ENCODE measurements at regions not wholly inside any gene's neighbourhood (a gene's known extent, or its start where the extent isn't known, plus 50 kb on each side); places are given as distances from the start of the nearest gene placed in this dataset.

DNA sequence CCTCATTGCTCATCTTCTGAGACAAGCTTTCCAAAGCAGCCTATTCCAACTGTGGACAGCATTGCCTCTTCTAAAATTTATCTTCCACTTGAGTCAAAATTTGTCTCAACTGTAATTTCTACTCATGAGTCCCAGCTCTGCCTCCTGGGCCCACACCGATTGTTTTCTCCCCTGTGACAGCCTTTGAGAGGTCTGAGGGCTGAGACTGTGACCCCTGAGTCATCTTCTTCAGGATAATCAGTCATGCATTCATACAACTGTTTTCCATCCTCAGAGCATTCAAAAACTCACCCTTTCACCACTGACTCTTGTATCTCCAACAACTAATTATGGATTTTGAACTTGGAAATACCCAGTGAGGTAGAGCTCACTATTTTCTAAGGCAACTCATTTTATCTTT lies 228.1 kb downstream of the EDA2R start:
- H4K20me1 ChIP-seq (ENCODE audit: insufficient read depth, low read length), result no peaks in the 10 kb centered on the region
- H3K27me3 ChIP-seq (ENCODE audit: insufficient read depth, low read length), result no peaks in the 10 kb centered on the region
- no peak for DNase-seq (ENCODE audit: low read depth)
- H3K4me1 Mint-ChIP-seq (ENCODE audit: low read depth, unreplicated experiment), result no peaks in the 10 kb centered on the region
- no peak overlapping the region for H3K4me3 ChIP-seq (ENCODE audit: insufficient read depth, low read depth, low read length)
- H3K27ac Mint-ChIP-seq (ENCODE audit: unreplicated experiment), result no peak overlapping the region
- H3K36me3 ChIP-seq (ENCODE audit: insufficient read depth, low read length), result no peaks in the 10 kb centered on the region
- no peaks in the 10 kb centered on the region for H3K27me3 Mint-ChIP-seq (ENCODE audit: low read depth, unreplicated experiment)
- no peak overlapping the region for H3K4me2 ChIP-seq (ENCODE audit: low read length)
- H3K4me3 Mint-ChIP-seq (ENCODE audit: unreplicated experiment), result no peak overlapping the region
- no peaks in the 10 kb centered on the region for H3K9me3 Mint-ChIP-seq (ENCODE audit: unreplicated experiment)
- H3K36me3 Mint-ChIP-seq (ENCODE audit: low read depth, unreplicated experiment), result no peaks in the 10 kb centered on the region
- H3K4me1 ChIP-seq (ENCODE audit: insufficient read depth, low read length), result no peaks in the 10 kb centered on the region
- H2AFZ ChIP-seq (ENCODE audit: low read depth, low read length), result no peak overlapping the region
- no peak for FAIRE-seq
- H3K27ac ChIP-seq (ENCODE audit: low read depth, low read length), result no peak overlapping the region
- no peaks in the 10 kb centered on the region for H3K79me2 ChIP-seq (ENCODE audit: insufficient read depth, low read length)
- no peak overlapping the region for H3K9ac ChIP-seq (ENCODE audit: low read length)
- no peak for TF ChIP-seq EZH2 (IDR thresholded peaks at IDR 0.05; ENCODE audit: insufficient read depth, low read length)
- H3K9me3 ChIP-seq (ENCODE audit: insufficient read depth, low read depth, low read length), result no peaks in the 10 kb centered on the region

All from astrocyte (in vitro differentiated cells and primary cell).